ENCODE measurements at regions not wholly inside any gene's neighbourhood (a gene's known extent, or its start where the extent isn't known, plus 50 kb on each side); places are given as distances from the start of the nearest gene placed in this dataset.

- no peak for TF ChIP-seq ZNF768 (tag by site-specific recombination; IDR thresholded peaks at IDR 0.05)
- no peak for TF ChIP-seq ZNF24 (tag by site-specific recombination; IDR thresholded peaks at IDR 0.05)
- no peak for TF ChIP-seq ZBTB11 (tag by site-specific recombination; conservative IDR thresholded peaks at IDR 0.05; ENCODE audit: low read depth)
- no peak for TF ChIP-seq CTCF (tag by site-specific recombination; IDR thresholded peaks at IDR 0.05)
Measured at GRCh38 chr3:95210878-95211277, 1148.0 kb downstream of the NSUN3 start.

Data from HEK293 (cell line).